ENCODE measurements at regions not wholly inside any gene's neighbourhood (a gene's known extent, or its start where the extent isn't known, plus 50 kb on each side); places are given as distances from the start of the nearest gene placed in this dataset.

DNA sequence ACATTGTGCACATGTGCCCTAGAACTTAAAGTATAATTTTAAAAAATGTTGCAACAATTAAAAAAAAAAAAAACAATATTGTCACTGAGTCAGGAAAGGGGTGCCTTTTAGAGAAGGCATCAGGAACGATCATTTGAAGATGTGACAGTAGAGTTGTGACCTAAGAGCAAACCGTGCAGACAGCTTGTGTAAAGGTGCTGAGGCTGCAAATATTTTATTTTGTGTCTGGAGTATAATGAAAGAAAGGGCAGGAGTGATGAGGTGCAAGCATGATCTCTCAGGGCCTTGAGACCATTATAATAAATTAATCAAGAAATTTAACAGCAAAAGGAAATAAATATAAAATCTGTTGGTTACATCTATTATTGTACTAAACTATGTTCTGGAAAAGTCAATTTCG is 1219.7 kb downstream of the OLFM4 start:
- DNase-seq (no peak), ATAC-seq (ENCODE audit: low read depth) (no peak)
- no peak overlapping the region for H3K4me3 ChIP-seq (ENCODE audit: control extremely low read depth in 1 of 5, extremely low read depth in 1 of 5, insufficient read depth in 1 of 5, low read depth in 2 of 5, low read length in 4 of 5)
- ChIA-PET POLR2A (no interaction called here), CTCF (no interaction called here)
- no peak overlapping the region for H2AFZ ChIP-seq (ENCODE audit: insufficient read depth, low read depth, low read length, poor library complexity, severe bottlenecking)
- H3K4me1 ChIP-seq (ENCODE audit: control insufficient read depth in 2 of 2, insufficient read depth in 2 of 2, low read length in 2 of 2): no peaks in the 10 kb centered on the region
- H4K20me1 ChIP-seq (ENCODE audit: control insufficient read depth, insufficient read depth, low read length, poor library complexity, severe bottlenecking): no peaks in the 10 kb centered on the region
- Mint-ChIP-seq H3K4me1 (no peaks in the 10 kb centered on the region), H3K27ac (no peak overlapping the region), H3K27me3 (no peaks in the 10 kb centered on the region), H3K9me3 (ENCODE audit: insufficient read depth) (no peaks in the 10 kb centered on the region), H3K4me3 (no peak overlapping the region)
- no peaks in the 10 kb centered on the region for H3K27me3 ChIP-seq (replicated peaks in 1 of 4; ENCODE audit: control extremely low read depth in 1 of 4, control insufficient read depth in 3 of 4, insufficient read depth in 4 of 4, low read length in 3 of 4)
- intact Hi-C loops (cut with micrococcal nuclease): no loop called here
- WGBS (ENCODE audit: insufficient coverage): 95% methylated on average over 2 of the region's 3 CpGs
- H3K79me2 ChIP-seq (ENCODE audit: control insufficient read depth, insufficient read depth, low read length): no peaks in the 10 kb centered on the region
- no peak for TF ChIP-seq CTCF (IDR thresholded peaks at IDR 0.05)
- no peak for TF ChIP-seq EZH2 (IDR thresholded peaks at IDR 0.05; ENCODE audit: borderline replicate concordance, insufficient read depth, low read depth, low read length, poor library complexity, severe bottlenecking)
- H3K27ac ChIP-seq (ENCODE audit: low read length in 2 of 2): no peak overlapping the region
- H3K4me2 ChIP-seq (replicated peaks; ENCODE audit: low read depth, low read length, poor library complexity, severe bottlenecking): no peak overlapping the region
- no peak overlapping the region for H3K9ac ChIP-seq (ENCODE audit: low read length)
- H3K9me3 ChIP-seq (ENCODE audit: control extremely low read depth in 1 of 3, control insufficient read depth in 2 of 3, insufficient read depth in 1 of 3, low read length in 2 of 3): no peaks in the 10 kb centered on the region
- no peaks in the 10 kb centered on the region for H3K36me3 ChIP-seq (replicated peaks in 1 of 2; ENCODE audit: control extremely low read depth in 1 of 2, control insufficient read depth in 1 of 2, extremely low read depth in 1 of 2, insufficient read depth in 2 of 2, low read length in 1 of 2)

DNA sequence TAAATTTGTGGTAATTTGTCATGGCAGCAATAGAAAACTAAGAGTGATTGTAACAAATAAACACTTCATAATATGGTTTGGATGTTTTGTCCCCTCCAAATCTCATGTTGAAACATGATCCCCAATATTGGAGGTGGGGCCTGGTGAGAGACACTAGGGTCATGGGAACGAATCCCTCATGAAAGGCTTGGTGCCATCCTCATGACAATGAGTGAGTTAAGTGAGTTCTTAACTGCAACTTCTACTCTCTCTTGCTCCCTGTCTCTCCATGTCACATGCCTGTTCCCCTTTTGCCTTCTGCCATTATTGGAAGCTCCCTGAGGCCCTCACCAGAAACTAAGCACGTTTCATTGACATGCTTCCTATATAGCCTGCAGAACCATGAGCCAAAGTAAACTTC is 1233.2 kb downstream of the OLFM4 start:
- no peaks in the 10 kb centered on the region for H3K36me3 ChIP-seq (replicated peaks in 1 of 2; ENCODE audit: control extremely low read depth in 1 of 2, control insufficient read depth in 1 of 2, extremely low read depth in 1 of 2, insufficient read depth in 2 of 2, low read length in 1 of 2)
- no peak overlapping the region for H3K9ac ChIP-seq (ENCODE audit: low read length)
- no peaks in the 10 kb centered on the region for H3K27me3 ChIP-seq (replicated peaks in 1 of 4; ENCODE audit: control extremely low read depth in 1 of 4, control insufficient read depth in 3 of 4, insufficient read depth in 4 of 4, low read length in 3 of 4)
- ChIA-PET POLR2A (no interaction called here), CTCF (no interaction called here)
- H4K20me1 ChIP-seq (ENCODE audit: control insufficient read depth, insufficient read depth, low read length, poor library complexity, severe bottlenecking): no peaks in the 10 kb centered on the region
- Mint-ChIP-seq H3K27me3 (no peaks in the 10 kb centered on the region), H3K4me1 (no peaks in the 10 kb centered on the region), H3K9me3 (ENCODE audit: insufficient read depth) (peaks cover 8% of the 10 kb centered on the region), H3K4me3 (no peak overlapping the region), H3K27ac (no peak overlapping the region)
- H3K79me2 ChIP-seq (ENCODE audit: control insufficient read depth, insufficient read depth, low read length): no peaks in the 10 kb centered on the region
- no peak overlapping the region for H3K27ac ChIP-seq (ENCODE audit: low read length in 2 of 2)
- TF ChIP-seq CTCF (IDR thresholded peaks at IDR 0.05) (no peak), EZH2 (IDR thresholded peaks at IDR 0.05; ENCODE audit: borderline replicate concordance, insufficient read depth, low read depth, low read length, poor library complexity, severe bottlenecking) (no peak)
- 50% methylated on average over 1 of the region's 2 CpGs for WGBS (ENCODE audit: insufficient coverage)
- no peak for DNase-seq
- no peak overlapping the region for H2AFZ ChIP-seq (ENCODE audit: insufficient read depth, low read depth, low read length, poor library complexity, severe bottlenecking)
- H3K4me2 ChIP-seq (replicated peaks; ENCODE audit: low read depth, low read length, poor library complexity, severe bottlenecking): no peak overlapping the region
- no peak overlapping the region for H3K4me3 ChIP-seq (ENCODE audit: control extremely low read depth in 1 of 5, extremely low read depth in 1 of 5, insufficient read depth in 1 of 5, low read depth in 2 of 5, low read length in 4 of 5)
- no peaks in the 10 kb centered on the region for H3K9me3 ChIP-seq (ENCODE audit: control extremely low read depth in 1 of 3, control insufficient read depth in 2 of 3, insufficient read depth in 1 of 3, low read length in 2 of 3)
- ATAC-seq (ENCODE audit: low read depth): no peak
- H3K4me1 ChIP-seq (ENCODE audit: control insufficient read depth in 2 of 2, insufficient read depth in 2 of 2, low read length in 2 of 2): no peaks in the 10 kb centered on the region
- intact Hi-C loops (cut with micrococcal nuclease): no loop called here

Data from B cell (primary cell).